Activated CD4-positive, alpha-beta T cell treated with anti-CD3 and anti-CD28 coated beads, Interleukin-2, amount 10 ng/mL, durations not matched to agents 24 days and 14 days (primary cell): ENCODE measurements at regions not wholly inside any gene's neighbourhood (a gene's known extent, or its start where the extent isn't known, plus 50 kb on each side); places are given as distances from the start of the nearest gene placed in this dataset.

Experiments
- DNase-seq: peaks from one replicate; pipeline ENCODE4 v3.0.0; 2022
- H3K27ac Mint-ChIP-seq: one replicate; pipeline ENCODE4 v1.8.0; 2022; ENCODE audit warnings: mild to moderate bottlenecking, mixed read lengths
- H3K27me3 Mint-ChIP-seq: one replicate; pipeline ENCODE4 v1.8.0; 2022; ENCODE audit warnings: mixed read lengths
- H3K36me3 Mint-ChIP-seq: one replicate; pipeline ENCODE4 v1.8.0; 2022; ENCODE audit warnings: low read depth, mild to moderate bottlenecking, mixed read lengths
- H3K4me1 Mint-ChIP-seq: one replicate; pipeline ENCODE4 v1.8.0; 2021; ENCODE audit warnings: mixed read lengths
- H3K4me3 Mint-ChIP-seq: one replicate; pipeline ENCODE4 v1.8.0; 2022; ENCODE audit warnings: mild to moderate bottlenecking, moderate library complexity, mixed read lengths
- H3K9me3 Mint-ChIP-seq: one replicate; pipeline ENCODE4 v1.8.0; 2021; ENCODE audit warnings: mixed read lengths
- intact Hi-C: fragments of 100-400 bp; cut with micrococcal nuclease; formaldehyde crosslinking; loops from one replicate; pipeline ENCODE4 v1.15.1; 2023

GRCh38 chr2:236970656-236971010 is 115.1 kb upstream of the COPS8 start:
- Mint-ChIP-seq H3K27me3 (no peaks in the 10 kb centered on the region), H3K4me3 (no peak overlapping the region), H3K36me3 (no peaks in the 10 kb centered on the region), H3K4me1 (peaks cover 27% of the 10 kb centered on the region), H3K9me3 (no peaks in the 10 kb centered on the region), H3K27ac (no peak overlapping the region)
- intact Hi-C loops = no loop called here
- DNase-seq = no peak

DNA sequence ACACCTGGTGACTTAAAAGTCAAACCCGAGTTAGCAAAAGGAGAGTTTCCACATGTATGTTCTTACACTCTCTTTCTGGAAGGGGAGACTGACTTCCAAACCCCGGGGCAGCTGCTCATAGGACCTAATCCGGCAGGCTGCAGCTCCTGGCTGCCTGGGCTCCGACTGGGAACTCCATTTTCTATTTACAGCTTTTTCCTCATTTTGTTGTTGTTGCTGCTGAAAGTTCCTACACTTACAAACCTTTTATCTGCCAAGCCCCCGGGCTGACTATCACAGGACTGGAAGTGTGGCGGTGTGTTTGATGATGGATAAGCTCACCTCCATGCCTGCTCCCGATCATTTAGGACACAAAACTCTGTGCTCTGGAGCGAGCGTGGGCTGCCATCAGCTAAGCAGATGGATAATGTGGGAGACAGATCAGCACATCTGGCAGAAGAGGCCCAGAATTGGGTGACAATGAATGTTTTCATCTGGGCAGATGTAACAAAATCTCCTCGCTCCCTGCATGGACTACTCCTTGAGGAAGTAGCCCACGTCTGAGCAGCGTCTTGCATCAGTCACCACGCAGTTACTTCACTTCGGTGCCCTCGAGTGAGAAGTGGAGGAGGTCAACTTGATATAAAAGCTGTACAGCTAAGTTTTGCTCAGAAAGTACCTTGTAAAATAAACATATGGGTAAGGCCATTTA is 114.4 kb upstream of the COPS8 start:
- Mint-ChIP-seq H3K9me3 (no peaks in the 10 kb centered on the region), H3K27me3 (no peaks in the 10 kb centered on the region), H3K36me3 (no peaks in the 10 kb centered on the region), H3K4me3 (no peak overlapping the region), H3K27ac (no peak overlapping the region), H3K4me1 (peaks cover 27% of the 10 kb centered on the region)
- intact Hi-C loops = no loop called here
- no peak for DNase-seq

- Mint-ChIP-seq H3K27ac (no peak overlapping the region), H3K36me3 (no peaks in the 10 kb centered on the region), H3K4me3 (no peak overlapping the region), H3K27me3 (no peaks in the 10 kb centered on the region), H3K9me3 (no peaks in the 10 kb centered on the region), H3K4me1 (peaks cover 25% of the 10 kb centered on the region)
- no peak for DNase-seq
- intact Hi-C loops = no loop called here
Observed at GRCh38 chr2:236971919-236972381, 113.7 kb upstream of the COPS8 start.

- H3K9me3 Mint-ChIP-seq = no peaks in the 10 kb centered on the region
- H3K36me3 Mint-ChIP-seq = no peaks in the 10 kb centered on the region
- peaks cover 20% of the 10 kb centered on the region for H3K4me1 Mint-ChIP-seq
- H3K27ac Mint-ChIP-seq = no peak overlapping the region
- no peak for DNase-seq
- H3K27me3 Mint-ChIP-seq = no peaks in the 10 kb centered on the region
- intact Hi-C loops = no loop called here
- no peak overlapping the region for H3K4me3 Mint-ChIP-seq
Observed at GRCh38 chr2:236972491-236973342, 113.0 kb upstream of the COPS8 start.

DNA sequence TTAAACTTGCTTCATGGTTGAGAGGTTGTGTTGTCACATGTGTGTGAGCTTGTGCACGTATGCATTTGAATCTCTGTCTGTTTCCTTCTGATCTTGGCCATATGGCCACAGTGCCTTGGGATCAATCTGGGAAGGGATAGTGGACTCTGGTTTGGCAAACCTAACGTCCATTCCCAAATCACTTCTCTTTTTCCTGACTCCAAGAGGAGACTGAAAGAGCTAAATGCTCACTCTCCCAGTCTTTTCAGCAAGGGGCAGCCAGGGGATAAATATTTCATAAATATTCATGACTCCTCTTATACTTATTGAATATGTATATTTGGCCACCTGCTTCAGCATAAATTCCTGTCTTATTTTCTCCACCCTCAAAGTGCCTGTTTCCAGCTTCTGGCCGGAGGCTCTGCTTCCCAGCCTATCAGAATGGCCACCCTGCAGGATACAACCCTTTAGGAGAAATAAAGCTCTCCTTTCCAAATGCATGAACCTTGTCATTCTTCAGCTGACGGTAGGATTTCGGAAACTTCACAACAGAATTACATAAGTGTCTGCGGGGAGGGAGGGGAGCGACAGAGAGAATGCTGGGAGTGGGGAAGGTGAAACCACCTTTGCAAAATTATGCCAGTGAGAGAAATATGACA is 112.2 kb upstream of the COPS8 start:
- Mint-ChIP-seq H3K27me3 (no peaks in the 10 kb centered on the region), H3K9me3 (no peaks in the 10 kb centered on the region), H3K36me3 (no peaks in the 10 kb centered on the region), H3K4me1 (peaks cover 18% of the 10 kb centered on the region), H3K27ac (no peak overlapping the region), H3K4me3 (no peak overlapping the region)
- intact Hi-C loops = no loop called here
- no peak for DNase-seq

DNA sequence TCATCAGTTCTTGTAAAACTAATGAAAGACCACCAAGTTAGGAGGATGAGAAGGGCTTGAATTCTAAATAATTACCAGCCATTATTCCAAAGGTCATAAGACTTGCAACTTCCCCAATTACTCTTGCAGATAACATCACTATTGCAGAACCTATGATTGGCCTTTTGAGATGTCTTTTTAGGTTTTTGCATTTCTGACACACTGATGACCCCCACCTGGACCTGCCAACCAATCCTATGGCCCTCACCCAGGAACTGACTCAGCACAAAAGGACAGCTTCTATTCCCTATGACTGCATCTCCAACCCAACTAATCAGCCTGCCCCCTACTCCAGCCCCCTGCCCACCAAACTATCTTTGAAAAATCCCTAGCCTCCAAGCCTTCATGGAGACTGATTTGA is 111.5 kb upstream of the COPS8 start:
- Mint-ChIP-seq H3K27ac (no peak overlapping the region), H3K4me3 (no peak overlapping the region), H3K27me3 (no peaks in the 10 kb centered on the region), H3K36me3 (no peaks in the 10 kb centered on the region), H3K9me3 (no peaks in the 10 kb centered on the region), H3K4me1 (peaks cover 12% of the 10 kb centered on the region)
- intact Hi-C loops = no loop called here
- DNase-seq = no peak

- Mint-ChIP-seq H3K4me1 (peaks cover 6% of the 10 kb centered on the region), H3K36me3 (no peaks in the 10 kb centered on the region), H3K27me3 (no peaks in the 10 kb centered on the region), H3K4me3 (no peak overlapping the region), H3K27ac (no peak overlapping the region), H3K9me3 (no peaks in the 10 kb centered on the region)
- intact Hi-C loops = no loop called here
- DNase-seq = no peak
Observed at GRCh38 chr2:236974752-236975151, 110.9 kb upstream of the COPS8 start.

- H3K4me3 Mint-ChIP-seq = no peak overlapping the region
- H3K9me3 Mint-ChIP-seq = no peaks in the 10 kb centered on the region
- peaks cover 2% of the 10 kb centered on the region for H3K27me3 Mint-ChIP-seq
- DNase-seq = no peak
- no peaks in the 10 kb centered on the region for H3K4me1 Mint-ChIP-seq
- no peak overlapping the region for H3K27ac Mint-ChIP-seq
- intact Hi-C loops = no loop called here
- no peaks in the 10 kb centered on the region for H3K36me3 Mint-ChIP-seq
Observed at GRCh38 chr2:236975766-236976165, 109.9 kb upstream of the COPS8 start.

- no peaks in the 10 kb centered on the region for H3K36me3 Mint-ChIP-seq
- no peak overlapping the region for H3K4me3 Mint-ChIP-seq
- peaks cover 2% of the 10 kb centered on the region for H3K27me3 Mint-ChIP-seq
- H3K9me3 Mint-ChIP-seq = no peaks in the 10 kb centered on the region
- no peak overlapping the region for H3K27ac Mint-ChIP-seq
- no peaks in the 10 kb centered on the region for H3K4me1 Mint-ChIP-seq
- intact Hi-C loops = no loop called here
- no peak for DNase-seq
Observed at GRCh38 chr2:236976266-236977062, 109.2 kb upstream of the COPS8 start.

DNA sequence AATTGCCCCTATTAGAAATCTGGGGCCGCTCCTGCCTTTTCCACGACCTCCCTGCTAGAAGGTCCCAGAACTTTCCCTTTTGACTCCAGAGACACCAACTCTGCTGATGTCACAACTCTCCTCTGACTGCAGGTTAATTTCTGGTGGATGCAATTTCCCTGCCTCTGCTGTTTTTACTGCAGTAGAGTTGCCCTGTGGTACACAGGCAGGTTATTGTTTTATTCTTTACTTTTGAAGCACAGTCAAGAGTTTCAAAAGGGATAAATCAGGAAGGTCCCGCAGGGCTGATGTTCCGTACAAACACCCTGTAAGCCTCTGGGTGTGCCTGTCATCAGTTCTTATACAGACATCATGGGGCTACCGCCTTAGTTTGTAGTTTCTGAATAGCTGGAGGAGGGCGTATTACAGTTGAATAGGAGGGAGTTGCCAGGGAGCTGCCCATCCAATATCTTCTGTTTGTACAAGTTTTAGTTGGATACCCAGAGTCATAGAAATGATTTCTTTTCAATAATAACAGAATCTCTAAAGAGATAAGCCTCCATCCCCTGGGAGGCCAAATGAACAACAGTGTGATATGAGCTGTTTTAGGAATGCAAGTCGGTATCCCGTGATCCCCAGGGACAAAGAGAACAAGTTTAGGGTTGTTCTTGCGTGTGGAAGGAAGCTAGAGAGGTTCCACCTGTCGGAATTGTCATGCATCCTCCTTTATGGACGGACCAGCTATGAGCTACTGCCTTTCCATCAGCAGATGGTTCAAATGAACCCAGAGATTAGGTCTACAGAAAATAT is 108.4 kb upstream of the COPS8 start:
- H3K4me1 Mint-ChIP-seq = no peaks in the 10 kb centered on the region
- H3K27ac Mint-ChIP-seq = no peak overlapping the region
- no peaks in the 10 kb centered on the region for H3K9me3 Mint-ChIP-seq
- H3K27me3 Mint-ChIP-seq = peaks cover 2% of the 10 kb centered on the region
- no peak for DNase-seq
- H3K36me3 Mint-ChIP-seq = no peaks in the 10 kb centered on the region
- no peak overlapping the region for H3K4me3 Mint-ChIP-seq
- intact Hi-C loops = no loop called here

GRCh38 chr2:236977852-236978398 is 107.8 kb upstream of the COPS8 start:
- no peaks in the 10 kb centered on the region for H3K9me3 Mint-ChIP-seq
- intact Hi-C loops = no loop called here
- no peak overlapping the region for H3K4me3 Mint-ChIP-seq

GRCh38 chr2:236979664-236980063 is 106.0 kb upstream of the COPS8 start:
- H3K9me3 Mint-ChIP-seq = no peaks in the 10 kb centered on the region
- intact Hi-C loops = no loop called here
- H3K27ac Mint-ChIP-seq = no peak overlapping the region
- no peak for DNase-seq
- no peaks in the 10 kb centered on the region for H3K4me1 Mint-ChIP-seq
- peaks cover 5% of the 10 kb centered on the region for H3K27me3 Mint-ChIP-seq
- H3K4me3 Mint-ChIP-seq = no peak overlapping the region
- no peaks in the 10 kb centered on the region for H3K36me3 Mint-ChIP-seq

More at GRCh38 chr2:236977852-236978398, 107.8 kb upstream of the COPS8 start:
- Mint-ChIP-seq H3K4me1 (no peaks in the 10 kb centered on the region), H3K27me3 (peaks cover 2% of the 10 kb centered on the region), H3K27ac (no peak overlapping the region), H3K36me3 (no peaks in the 10 kb centered on the region)
- DNase-seq = no peak

DNA sequence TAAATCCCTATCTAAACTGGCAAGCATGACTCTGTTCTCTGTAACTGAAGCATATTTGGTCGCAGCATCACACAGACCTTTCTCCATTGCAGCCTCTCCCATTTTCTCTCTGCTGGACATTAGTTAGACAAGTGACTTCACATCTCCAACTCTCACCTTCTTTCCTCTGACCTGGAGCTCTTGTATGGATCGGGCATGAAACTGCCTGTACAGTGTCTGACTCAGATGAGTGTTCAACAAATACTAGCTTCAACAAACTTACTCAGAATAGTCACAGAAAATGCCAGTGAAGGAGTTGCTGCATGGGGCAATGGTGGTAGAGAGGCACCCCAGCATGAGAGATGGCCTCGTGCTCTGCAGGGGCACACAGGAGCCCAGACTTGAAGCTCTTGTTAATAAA is 104.7 kb upstream of the COPS8 start:
- no peak for DNase-seq
- intact Hi-C loops = no loop called here
- Mint-ChIP-seq H3K9me3 (no peaks in the 10 kb centered on the region), H3K27ac (no peak overlapping the region), H3K27me3 (peaks cover 5% of the 10 kb centered on the region), H3K4me1 (no peaks in the 10 kb centered on the region), H3K36me3 (no peaks in the 10 kb centered on the region), H3K4me3 (no peak overlapping the region)
